ENCODE measurements at regions not wholly inside any gene's neighbourhood (a gene's known extent, or its start where the extent isn't known, plus 50 kb on each side); places are given as distances from the start of the nearest gene placed in this dataset.
"Not testable (repeated sequence)": the region's sequence is repeated elsewhere in the genome, so short reads cannot be mapped to it uniquely, and the experiment has no call there.

GRCh38 chr14:105940534-105941225 lies 414.3 kb downstream of the TMEM121 start:
- in situ Hi-C loops (cut with MboI; ENCODE audit: low sequenced_read_pairs): no loop called here

GRCh38 chr14:105941226-105942166 lies 415.1 kb downstream of the TMEM121 start:
- in situ Hi-C loops (cut with MboI; ENCODE audit: low sequenced_read_pairs): no loop called here

GRCh38 chr14:105942725-105943124 lies 416.3 kb downstream of the TMEM121 start:
- in situ Hi-C loops (cut with MboI; ENCODE audit: low sequenced_read_pairs): not testable (repeated sequence)

- in situ Hi-C loops (cut with MboI; ENCODE audit: low sequenced_read_pairs): no loop called here
These were observed 417.7 kb downstream of the TMEM121 start for GRCh38 chr14:105943973-105944602.

GRCh38 chr14:105944632-105945610 lies 418.5 kb downstream of the TMEM121 start:
- in situ Hi-C loops (cut with MboI; ENCODE audit: low sequenced_read_pairs): no loop called here

GRCh38 chr14:105945896-105946295 lies 419.5 kb downstream of the TMEM121 start:
- in situ Hi-C loops (cut with MboI; ENCODE audit: low sequenced_read_pairs): no loop called here

GRCh38 chr14:105947599-105947998 lies 421.2 kb downstream of the TMEM121 start:
- in situ Hi-C loops (cut with MboI; ENCODE audit: low sequenced_read_pairs): no loop called here

GRCh38 chr14:105948955-105949354 lies 422.6 kb downstream of the TMEM121 start:
- in situ Hi-C loops (cut with MboI; ENCODE audit: low sequenced_read_pairs): not testable (repeated sequence)

GRCh38 chr14:105950364-105950892 lies 424.0 kb downstream of the TMEM121 start:
- in situ Hi-C loops (cut with MboI; ENCODE audit: low sequenced_read_pairs): not testable (repeated sequence)

GRCh38 chr14:105951399-105951798 lies 425.0 kb downstream of the TMEM121 start:
- in situ Hi-C loops (cut with MboI; ENCODE audit: low sequenced_read_pairs): no loop called here

GRCh38 chr14:105952222-105952621 lies 425.8 kb downstream of the TMEM121 start:
- in situ Hi-C loops (cut with MboI; ENCODE audit: low sequenced_read_pairs): no loop called here

- in situ Hi-C loops (cut with MboI; ENCODE audit: low sequenced_read_pairs): no loop called here
These were observed 426.4 kb downstream of the TMEM121 start for GRCh38 chr14:105952826-105953225.

- in situ Hi-C loops (cut with MboI; ENCODE audit: low sequenced_read_pairs): not testable (repeated sequence)
These were observed 435.2 kb downstream of the TMEM121 start for GRCh38 chr14:105961625-105962024.

- in situ Hi-C loops (cut with MboI; ENCODE audit: low sequenced_read_pairs): no loop called here
These were observed 436.1 kb downstream of the TMEM121 start for GRCh38 chr14:105962532-105962931.

GRCh38 chr14:105968291-105968690 lies 441.9 kb downstream of the TMEM121 start:
- in situ Hi-C loops (cut with MboI; ENCODE audit: low sequenced_read_pairs): no loop called here

- in situ Hi-C loops (cut with MboI; ENCODE audit: low sequenced_read_pairs): not testable (repeated sequence)
These were observed 442.6 kb downstream of the TMEM121 start for GRCh38 chr14:105969026-105969425.

- in situ Hi-C loops (cut with MboI; ENCODE audit: low sequenced_read_pairs): not testable (repeated sequence)
These were observed 444.4 kb downstream of the TMEM121 start for GRCh38 chr14:105970821-105971220.

- in situ Hi-C loops (cut with MboI; ENCODE audit: low sequenced_read_pairs): no loop called here
These were observed 445.5 kb downstream of the TMEM121 start for GRCh38 chr14:105971593-105972500.

- in situ Hi-C loops (cut with MboI; ENCODE audit: low sequenced_read_pairs): no loop called here
These were observed 448.5 kb downstream of the TMEM121 start for GRCh38 chr14:105974902-105975301.
